Muscle of leg (tissue), 3 donors: ENCODE measurements at regions not wholly inside any gene's neighbourhood (a gene's known extent, or its start where the extent isn't known, plus 50 kb on each side); places are given as distances from the start of the nearest gene placed in this dataset.
"Not testable (repeated sequence)": the region's sequence is repeated elsewhere in the genome, so short reads cannot be mapped to it uniquely, and the experiment has no call there.

Source experiments
- DNase-seq: peaks from one replicate; pipeline ENCODE4 v3.0.0; 2013
- H3K27ac ChIP-seq: one replicate; pipeline ENCODE4 v1.5.1; 2013; ENCODE audit warnings: mild to moderate bottlenecking, low read length, control low read depth
- H3K27me3 ChIP-seq: one replicate; pipeline ENCODE4 v1.6.1; 2013; ENCODE audit warnings: low read length; ENCODE audit not compliant: control insufficient read depth, insufficient read depth
- H3K36me3 ChIP-seq: one replicate; pipeline ENCODE4 v1.6.1; 2013; ENCODE audit warnings: low read length; ENCODE audit not compliant: control insufficient read depth, insufficient read depth
- H3K4me1 ChIP-seq: one replicate; pipeline ENCODE4 v1.6.1; 2013; ENCODE audit warnings: low read length; ENCODE audit not compliant: control insufficient read depth, insufficient read depth
- H3K4me3 ChIP-seq: one replicate; pipeline ENCODE4 v1.5.1; 2013; ENCODE audit warnings: low read length, control low read depth
- H3K9me3 ChIP-seq: replicated peaks from 2 replicates; pipeline ENCODE4 v1.6.1; 2013; ENCODE audit warnings: low read depth, low read length; ENCODE audit not compliant: control insufficient read depth
- WGBS: methylation state at CpG from one replicate; pipeline ENCODE4 v1.1.5; 2013; ENCODE audit warnings: missing lambda C conversion rate; ENCODE audit not compliant: insufficient coverage; 5-methylcytosine and 5-hydroxymethylcytosine counted together

DNA sequence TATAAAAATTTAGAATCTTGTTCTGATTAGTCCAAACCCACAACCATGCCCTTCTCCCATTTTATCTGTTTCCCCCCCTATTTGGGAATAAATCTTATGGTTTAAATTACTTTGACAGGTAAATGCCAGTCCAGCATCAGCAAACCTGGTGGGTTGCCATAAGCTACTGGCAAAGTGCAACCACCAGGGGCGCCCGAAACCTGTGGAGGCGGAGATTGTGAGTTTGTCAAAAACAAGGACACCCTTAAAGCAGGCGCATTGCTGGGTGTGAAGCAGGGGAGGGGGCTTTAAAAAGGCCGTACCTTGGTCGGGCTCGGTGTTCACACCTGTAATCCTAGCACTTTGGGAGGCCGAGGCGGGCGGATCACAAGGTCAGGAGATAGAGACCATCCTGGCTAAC, 344.1 kb upstream of the ANKRD20A1 start:
- WGBS = no CpG with 5 or more reads among the region's 10 CpGs

DNA sequence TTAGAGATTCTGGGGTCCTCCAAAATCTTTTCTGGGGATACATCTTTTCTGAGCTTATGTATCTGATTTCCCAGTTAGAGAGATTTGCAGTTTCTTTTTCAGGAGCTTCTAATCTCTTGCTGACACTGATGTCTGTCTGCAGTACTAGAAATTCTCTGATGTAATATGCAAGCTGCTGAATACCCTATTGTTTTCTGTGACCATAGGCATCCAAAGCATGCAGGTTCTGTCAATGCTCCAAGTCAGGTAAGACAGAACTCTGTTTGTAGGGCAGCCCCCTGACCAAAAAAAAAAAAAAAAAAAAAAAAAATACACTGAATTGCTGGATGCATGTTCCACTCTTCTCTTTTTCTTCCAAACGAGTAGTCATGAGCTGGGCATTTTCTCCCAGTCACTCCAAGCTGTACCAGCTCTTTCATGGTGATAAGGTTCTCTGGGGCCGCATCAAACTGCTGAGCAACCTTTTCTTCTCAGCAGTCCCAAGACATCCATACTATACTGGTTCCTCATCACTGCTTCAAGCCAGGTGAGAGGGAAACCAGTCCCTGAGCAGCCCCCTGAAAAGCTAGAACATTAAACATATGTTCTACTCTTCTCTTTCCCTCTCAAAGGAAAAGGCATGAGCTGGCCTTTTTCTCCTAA, 354.9 kb upstream of the ANKRD20A1 start:
- WGBS = no CpG with 5 or more reads among the region's 2 CpGs
- H3K9me3 ChIP-seq, H3K36me3 ChIP-seq, DNase-seq, H3K27ac ChIP-seq, H3K4me1 ChIP-seq, H3K4me3 ChIP-seq, H3K27me3 ChIP-seq: not testable (repeated sequence)

More for the DNA sequence above, 344.1 kb upstream of the ANKRD20A1 start:
- not testable (repeated sequence) for H3K36me3 ChIP-seq, H3K27ac ChIP-seq, H3K27me3 ChIP-seq, DNase-seq, H3K4me1 ChIP-seq, H3K4me3 ChIP-seq, H3K9me3 ChIP-seq

DNA sequence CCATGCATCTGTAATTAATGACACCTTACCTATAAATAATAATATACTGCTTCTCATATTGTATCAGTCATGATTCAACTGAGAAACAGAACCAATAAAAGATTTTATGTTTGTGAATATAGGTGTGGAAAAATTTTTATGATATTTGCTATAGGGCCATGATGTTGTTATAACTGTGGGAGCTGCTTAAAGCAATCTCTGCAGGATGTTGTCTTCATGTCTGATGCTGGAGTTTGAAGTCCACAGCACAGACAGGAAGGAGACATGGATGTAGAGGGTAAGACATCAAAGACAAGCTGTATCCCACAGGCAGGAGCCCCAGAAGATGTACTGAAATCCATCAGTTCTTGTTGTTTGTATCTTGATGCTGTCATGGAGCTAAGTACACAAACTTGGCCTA, 366.7 kb upstream of the ANKRD20A1 start:
- DNase-seq, H3K4me3 ChIP-seq, H3K27ac ChIP-seq, H3K27me3 ChIP-seq, H3K9me3 ChIP-seq, H3K4me1 ChIP-seq, H3K36me3 ChIP-seq: not testable (repeated sequence)

DNA sequence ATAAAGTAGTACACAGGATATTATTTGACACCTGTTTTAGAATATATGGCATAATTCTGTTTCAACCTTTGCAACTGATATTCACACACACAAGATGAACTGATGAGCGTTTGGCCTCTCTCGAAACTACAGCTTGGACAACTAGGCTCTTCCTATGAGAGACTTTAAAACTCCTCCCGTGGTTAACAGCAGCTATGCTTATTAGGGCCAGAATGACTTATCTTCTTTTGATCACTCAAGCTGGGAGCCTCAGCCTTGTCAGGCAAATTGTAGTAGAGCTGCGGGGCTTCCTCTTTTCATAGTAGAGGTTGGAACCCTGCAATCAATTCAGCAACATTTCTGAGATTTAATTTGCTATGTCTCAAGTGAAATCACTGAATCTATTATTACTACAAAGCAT, 381.3 kb upstream of the ANKRD20A1 start:
- H3K27me3 ChIP-seq, H3K27ac ChIP-seq, H3K36me3 ChIP-seq, DNase-seq, H3K4me3 ChIP-seq, H3K4me1 ChIP-seq, H3K9me3 ChIP-seq: not testable (repeated sequence)
- WGBS = no CpG with 5 or more reads among the region's 4 CpGs

DNA sequence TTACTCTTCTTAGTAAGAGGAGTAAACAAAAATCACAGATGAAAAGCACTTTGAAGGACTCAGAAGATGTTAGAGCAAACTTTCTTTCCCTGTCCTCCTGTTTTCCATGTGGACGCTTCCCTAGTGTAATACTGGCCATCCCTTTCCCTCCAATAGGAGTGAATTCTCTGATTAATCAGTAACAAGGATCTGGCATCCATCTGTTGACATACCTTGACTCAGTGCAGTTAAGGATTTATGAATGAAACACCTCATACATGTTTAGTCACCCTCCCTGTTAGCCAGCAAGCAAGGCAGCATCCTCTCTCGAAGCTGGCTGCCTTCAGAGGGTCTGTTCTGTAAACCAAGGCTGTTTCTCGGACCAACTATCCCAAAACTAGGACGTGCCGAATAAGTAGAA, 388.0 kb upstream of the ANKRD20A1 start:
- H3K4me3 ChIP-seq, H3K27ac ChIP-seq, DNase-seq, H3K27me3 ChIP-seq, H3K36me3 ChIP-seq, H3K4me1 ChIP-seq, H3K9me3 ChIP-seq: not testable (repeated sequence)
- WGBS = no CpG with 5 or more reads among the region's 5 CpGs

DNA sequence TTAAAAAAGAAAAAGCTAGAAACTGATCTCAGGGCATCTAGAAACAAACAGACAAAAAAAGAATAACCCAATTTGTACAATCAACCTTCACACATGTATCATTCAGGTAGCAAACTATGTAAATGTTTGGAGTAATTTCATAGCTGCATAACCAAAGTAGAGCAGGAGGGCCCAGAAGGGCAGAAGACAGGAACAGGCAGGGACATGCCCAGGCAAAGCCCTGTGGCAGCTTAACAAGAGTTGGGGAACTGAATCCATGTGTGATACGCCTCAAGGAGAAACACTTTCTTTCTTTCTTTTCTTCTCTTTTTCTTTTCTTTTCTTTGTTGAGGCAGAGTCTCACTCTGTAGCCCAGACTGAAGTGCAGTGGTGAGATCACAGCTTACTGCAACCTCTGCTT, 390.4 kb upstream of the ANKRD20A1 start:
- H3K36me3 ChIP-seq, H3K9me3 ChIP-seq, H3K4me3 ChIP-seq, H3K4me1 ChIP-seq, DNase-seq, H3K27me3 ChIP-seq, H3K27ac ChIP-seq: not testable (repeated sequence)
- no CpG with 5 or more reads among the region's 1 CpG for WGBS

DNA sequence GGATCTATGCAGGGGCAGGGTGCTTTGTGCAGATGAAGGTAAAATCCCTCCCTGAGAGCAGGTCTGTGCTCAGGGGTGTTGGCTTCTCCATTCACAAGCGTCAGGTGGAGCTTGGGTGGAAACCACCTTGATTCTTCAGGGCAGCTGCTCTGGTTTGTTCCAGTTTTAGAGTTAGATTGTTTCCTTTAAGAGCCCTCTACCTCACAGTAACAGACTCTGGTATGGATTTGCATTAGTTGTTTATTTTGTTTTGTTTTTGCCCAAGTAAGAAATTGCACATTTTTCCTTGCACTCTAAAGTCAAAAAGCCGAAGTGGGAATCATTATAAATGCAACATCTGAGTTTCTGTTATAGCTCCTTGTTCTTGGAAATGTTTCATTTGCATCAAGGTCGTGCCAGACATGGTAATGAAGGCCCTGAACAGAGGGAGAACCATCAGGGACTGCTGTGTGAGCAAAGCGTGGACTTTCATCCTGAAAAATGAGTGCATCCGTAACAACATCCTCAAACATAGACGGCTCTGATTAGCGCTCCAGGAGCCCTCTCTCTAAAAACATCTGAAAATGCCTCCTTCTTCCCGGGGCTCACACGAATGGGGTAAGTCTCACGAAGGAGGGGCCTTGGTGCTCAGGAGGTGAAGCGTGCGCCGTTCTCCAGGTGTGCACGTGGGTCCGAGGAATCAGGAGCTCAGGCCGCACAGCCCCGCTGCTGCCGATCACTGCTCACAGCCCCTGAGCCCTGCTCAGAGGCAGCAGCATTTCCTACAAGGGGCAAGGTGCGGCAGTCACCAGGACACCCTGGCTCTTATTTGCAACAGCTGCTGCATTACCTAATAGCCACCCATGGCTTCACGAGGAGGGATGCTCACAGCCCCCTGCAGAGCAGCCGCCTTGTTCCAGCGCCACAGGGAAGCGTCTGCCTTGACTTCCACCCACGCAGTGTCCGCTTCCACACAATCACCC, 396.7 kb upstream of the ANKRD20A1 start:
- WGBS = no CpG with 5 or more reads among the region's 25 CpGs
- H3K27ac ChIP-seq, H3K4me3 ChIP-seq, H3K4me1 ChIP-seq, DNase-seq, H3K36me3 ChIP-seq, H3K9me3 ChIP-seq, H3K27me3 ChIP-seq: not testable (repeated sequence)

DNA sequence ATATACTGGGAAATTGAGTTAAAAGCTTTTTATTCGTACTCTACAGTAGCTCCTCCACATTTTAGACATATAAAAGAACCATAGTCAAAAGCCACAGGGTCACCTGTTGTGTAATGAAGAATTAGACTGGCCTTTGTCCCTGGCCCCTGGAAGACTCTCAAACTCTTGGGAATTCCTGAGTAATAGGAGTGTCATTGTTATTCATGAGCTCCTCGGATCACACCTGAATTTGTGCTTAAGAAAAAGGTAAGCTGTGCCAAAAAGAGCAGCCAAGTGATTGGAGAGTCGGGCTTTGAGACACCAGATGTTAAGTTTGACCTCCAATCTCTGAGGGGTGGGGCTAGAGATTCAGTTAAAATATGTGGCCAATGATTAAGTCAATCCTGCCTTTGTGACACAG, 405.8 kb upstream of the ANKRD20A1 start:
- H3K4me1 ChIP-seq, H3K27ac ChIP-seq, H3K4me3 ChIP-seq, H3K36me3 ChIP-seq, H3K27me3 ChIP-seq, DNase-seq, H3K9me3 ChIP-seq: not testable (repeated sequence)
- WGBS = no CpG with 5 or more reads among the region's 3 CpGs

DNA sequence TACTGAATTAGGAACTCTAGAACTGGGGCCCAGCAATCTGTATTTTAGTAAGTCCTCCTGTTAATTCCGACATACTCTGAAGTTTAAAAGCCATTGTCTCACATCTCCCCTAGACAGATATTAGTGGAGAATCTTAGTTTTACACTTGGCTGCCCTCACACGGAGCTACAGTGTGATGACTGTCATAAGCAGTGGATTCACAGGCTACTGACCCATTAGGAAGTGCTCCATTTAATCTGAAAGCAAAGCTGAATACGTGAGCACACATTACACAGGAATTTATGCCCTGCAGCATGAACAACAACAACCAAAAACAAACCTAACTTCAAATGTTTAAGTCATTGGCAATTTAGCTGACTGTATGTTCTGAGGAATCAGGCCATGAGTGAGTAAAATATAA, 416.4 kb upstream of the ANKRD20A1 start:
- H3K27me3 ChIP-seq, H3K9me3 ChIP-seq, H3K4me3 ChIP-seq, H3K27ac ChIP-seq, H3K36me3 ChIP-seq, DNase-seq, H3K4me1 ChIP-seq: not testable (repeated sequence)
- no CpG with 5 or more reads among the region's 3 CpGs for WGBS

DNA sequence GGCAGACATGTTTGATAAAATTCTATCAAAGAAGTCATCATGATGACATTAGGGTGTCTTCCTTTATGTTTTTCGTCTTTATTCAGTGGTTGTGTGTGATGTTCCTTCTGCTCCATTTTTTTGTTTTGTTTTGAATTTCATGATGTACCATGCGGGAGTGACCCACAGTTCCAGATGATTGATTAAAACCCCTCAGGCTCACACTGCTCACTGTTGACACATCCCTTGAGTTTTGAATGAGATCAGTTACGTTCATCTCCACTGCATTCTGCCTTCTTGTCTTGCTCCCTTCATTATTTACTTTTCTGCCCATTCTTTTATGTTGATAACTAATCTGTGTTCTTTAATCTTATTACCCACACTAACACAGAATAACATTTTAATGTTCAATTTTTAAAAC, 421.7 kb upstream of the ANKRD20A1 start:
- H3K36me3 ChIP-seq, H3K4me1 ChIP-seq, H3K27me3 ChIP-seq, DNase-seq, H3K4me3 ChIP-seq, H3K27ac ChIP-seq, H3K9me3 ChIP-seq: not testable (repeated sequence)
- no CpG with 5 or more reads among the region's 3 CpGs for WGBS
